DND-41 (cell line): ENCODE measurements at regions not wholly inside any gene's neighbourhood (a gene's known extent, or its start where the extent isn't known, plus 50 kb on each side); places are given as distances from the start of the nearest gene placed in this dataset.

Experiments used
- EZH2 ChIP-seq: IDR thresholded peaks from 3 replicates; pipeline ENCODE4 v1.6.1; 2012; ENCODE audit warnings: borderline replicate concordance, low read depth, mild to moderate bottlenecking, moderate library complexity, low read length, inconsistent platforms; ENCODE audit not compliant: severe bottlenecking
- TF ChIP-seq, protein P1 (sequence below): IDR thresholded peaks from 2 replicates; pipeline ENCODE4 v1.5.1; 2012; ENCODE audit warnings: borderline replicate concordance, low read length, moderate library complexity, mild to moderate bottlenecking; ENCODE audit not compliant: poor library complexity, severe bottlenecking; ENCODE audit errors: extremely low read depth

DNA sequence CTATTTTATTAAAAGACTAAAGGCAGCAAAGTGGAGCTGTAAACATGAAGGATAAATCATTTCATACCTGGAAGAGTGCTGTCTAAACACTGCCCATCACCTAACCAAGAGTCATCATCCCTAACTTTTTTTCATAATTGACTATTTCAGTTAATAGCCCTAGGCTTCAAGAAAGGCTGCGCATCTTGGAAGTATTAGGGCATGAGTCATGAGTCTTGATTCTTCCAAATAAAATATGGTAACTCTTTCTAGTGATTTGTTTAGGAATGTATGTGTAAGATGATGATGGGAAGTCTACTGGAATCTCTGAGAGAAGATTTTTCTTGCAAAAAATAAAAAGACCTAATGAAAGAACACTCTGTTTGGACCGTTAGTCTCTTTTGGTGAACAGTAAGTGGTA, 207.7 kb upstream of the AHR start:
- TF ChIP-seq EZH2 = no peak
- TF ChIP-seq, protein P1, sequence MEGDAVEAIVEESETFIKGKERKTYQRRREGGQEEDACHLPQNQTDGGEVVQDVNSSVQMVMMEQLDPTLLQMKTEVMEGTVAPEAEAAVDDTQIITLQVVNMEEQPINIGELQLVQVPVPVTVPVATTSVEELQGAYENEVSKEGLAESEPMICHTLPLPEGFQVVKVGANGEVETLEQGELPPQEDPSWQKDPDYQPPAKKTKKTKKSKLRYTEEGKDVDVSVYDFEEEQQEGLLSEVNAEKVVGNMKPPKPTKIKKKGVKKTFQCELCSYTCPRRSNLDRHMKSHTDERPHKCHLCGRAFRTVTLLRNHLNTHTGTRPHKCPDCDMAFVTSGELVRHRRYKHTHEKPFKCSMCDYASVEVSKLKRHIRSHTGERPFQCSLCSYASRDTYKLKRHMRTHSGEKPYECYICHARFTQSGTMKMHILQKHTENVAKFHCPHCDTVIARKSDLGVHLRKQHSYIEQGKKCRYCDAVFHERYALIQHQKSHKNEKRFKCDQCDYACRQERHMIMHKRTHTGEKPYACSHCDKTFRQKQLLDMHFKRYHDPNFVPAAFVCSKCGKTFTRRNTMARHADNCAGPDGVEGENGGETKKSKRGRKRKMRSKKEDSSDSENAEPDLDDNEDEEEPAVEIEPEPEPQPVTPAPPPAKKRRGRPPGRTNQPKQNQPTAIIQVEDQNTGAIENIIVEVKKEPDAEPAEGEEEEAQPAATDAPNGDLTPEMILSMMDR = no peak
